Astrocyte of the spinal cord (primary cell): ENCODE measurements at regions not wholly inside any gene's neighbourhood (a gene's known extent, or its start where the extent isn't known, plus 50 kb on each side); places are given as distances from the start of the nearest gene placed in this dataset.

Experiments used
- DNase-seq: peaks from one replicate; pipeline ENCODE4 v3.0.0; 2011; ENCODE audit warnings: low read depth, low spot score
- H3K4me3 ChIP-seq: 2 replicates; pipeline ENCODE4 v1.5.1; 2011; ENCODE audit warnings: low read depth, mild to moderate bottlenecking, low read length, moderate library complexity
- in situ Hi-C: cut with HindIII; loops from 2 replicates; pipeline ENCODE4 v1.10.0; 2017; ENCODE audit warnings: low sequenced_read_pairs
- TF ChIP-seq, protein P1 (sequence below): IDR thresholded peaks from 2 replicates; pipeline ENCODE4 v1.5.1; 2012; ENCODE audit warnings: low read depth, mild to moderate bottlenecking, low read length, inconsistent platforms

DNA sequence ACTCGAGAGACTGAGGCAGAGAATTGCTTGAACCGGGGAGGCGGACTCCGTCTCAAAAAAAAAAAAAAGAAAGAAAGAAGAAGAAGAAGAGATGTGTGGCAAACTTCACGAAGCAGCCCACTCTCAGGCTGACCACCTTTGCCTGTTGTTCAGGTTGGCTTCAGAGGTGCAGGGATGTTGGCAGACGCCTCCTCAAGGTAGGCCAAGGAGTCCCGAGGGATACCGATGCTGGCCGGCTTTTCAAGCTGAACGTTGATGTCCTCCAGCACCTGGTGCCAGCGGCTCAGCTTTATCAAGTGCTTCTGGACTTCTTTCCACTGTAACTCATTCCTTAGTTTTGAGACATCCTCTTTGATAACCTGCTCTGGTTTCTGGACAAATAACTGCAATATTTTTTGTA lies 243.8 kb upstream of the ADGRL2 start:
- in situ Hi-C loops, result no loop called here
- no peak for DNase-seq
- no peak overlapping the region for H3K4me3 ChIP-seq
- TF ChIP-seq, protein P1, sequence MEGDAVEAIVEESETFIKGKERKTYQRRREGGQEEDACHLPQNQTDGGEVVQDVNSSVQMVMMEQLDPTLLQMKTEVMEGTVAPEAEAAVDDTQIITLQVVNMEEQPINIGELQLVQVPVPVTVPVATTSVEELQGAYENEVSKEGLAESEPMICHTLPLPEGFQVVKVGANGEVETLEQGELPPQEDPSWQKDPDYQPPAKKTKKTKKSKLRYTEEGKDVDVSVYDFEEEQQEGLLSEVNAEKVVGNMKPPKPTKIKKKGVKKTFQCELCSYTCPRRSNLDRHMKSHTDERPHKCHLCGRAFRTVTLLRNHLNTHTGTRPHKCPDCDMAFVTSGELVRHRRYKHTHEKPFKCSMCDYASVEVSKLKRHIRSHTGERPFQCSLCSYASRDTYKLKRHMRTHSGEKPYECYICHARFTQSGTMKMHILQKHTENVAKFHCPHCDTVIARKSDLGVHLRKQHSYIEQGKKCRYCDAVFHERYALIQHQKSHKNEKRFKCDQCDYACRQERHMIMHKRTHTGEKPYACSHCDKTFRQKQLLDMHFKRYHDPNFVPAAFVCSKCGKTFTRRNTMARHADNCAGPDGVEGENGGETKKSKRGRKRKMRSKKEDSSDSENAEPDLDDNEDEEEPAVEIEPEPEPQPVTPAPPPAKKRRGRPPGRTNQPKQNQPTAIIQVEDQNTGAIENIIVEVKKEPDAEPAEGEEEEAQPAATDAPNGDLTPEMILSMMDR, result no peak

DNA sequence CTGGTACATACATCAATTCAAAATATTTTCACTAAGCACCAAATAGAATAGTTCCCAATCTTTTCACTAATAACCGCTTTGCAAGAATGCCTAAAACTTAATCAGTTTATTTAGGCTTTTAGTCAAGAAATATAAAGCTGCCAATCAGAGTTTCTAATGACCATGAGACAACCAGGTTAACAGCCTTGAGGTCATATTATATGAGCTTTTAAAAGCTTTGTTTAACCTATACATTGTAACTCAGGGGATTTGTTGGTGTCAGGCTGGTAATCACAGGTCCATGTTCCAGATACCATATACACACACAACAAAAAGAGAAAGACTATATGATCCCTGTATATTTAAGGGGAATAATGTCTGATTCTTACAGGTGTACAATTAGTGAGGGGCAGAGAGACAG lies 246.2 kb upstream of the ADGRL2 start:
- no peak for DNase-seq
- TF ChIP-seq, protein P1, result no peak
- no peak overlapping the region for H3K4me3 ChIP-seq
- in situ Hi-C loops, result no loop called here

DNA sequence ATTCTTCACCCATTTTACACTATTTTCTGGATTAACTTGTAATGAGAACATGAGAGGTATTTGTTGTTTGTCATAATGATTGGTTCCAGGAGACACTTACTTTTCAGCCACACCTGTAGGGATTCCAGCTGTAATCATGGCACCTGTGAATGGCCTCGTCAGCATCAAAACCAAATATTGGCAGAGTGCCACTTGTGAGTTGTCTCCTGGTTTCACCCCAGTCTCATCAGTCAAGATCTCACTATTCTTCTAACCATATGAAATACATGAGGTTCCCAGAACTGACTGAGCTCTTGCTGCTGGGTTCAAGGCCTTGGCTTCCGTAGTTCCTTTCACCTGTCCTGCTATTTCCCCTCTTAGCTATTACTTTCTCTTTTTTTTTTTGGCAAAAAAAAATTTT lies 246.6 kb upstream of the ADGRL2 start:
- H3K4me3 ChIP-seq, result no peak overlapping the region
- DNase-seq, result no peak
- in situ Hi-C loops, result no loop called here
- TF ChIP-seq, protein P1, result no peak

DNA sequence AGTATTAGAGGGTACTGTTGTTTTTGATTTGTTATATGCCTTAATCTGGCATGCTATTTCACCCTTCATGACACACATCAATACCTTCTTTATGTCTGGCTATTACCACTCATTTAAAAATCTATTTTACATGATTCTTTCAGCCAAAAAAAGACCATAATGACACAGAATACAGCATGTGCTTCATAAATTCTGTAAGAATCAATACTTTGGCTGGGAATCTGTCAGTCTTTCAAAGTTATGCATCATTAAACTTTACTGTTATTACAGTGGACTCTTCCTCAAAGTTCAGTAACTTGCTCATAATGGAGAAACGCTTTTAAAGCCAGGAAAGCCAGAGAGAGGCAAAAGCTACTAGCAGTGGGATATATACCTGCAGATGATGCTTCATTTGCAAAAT lies 247.2 kb upstream of the ADGRL2 start:
- no peak for DNase-seq
- TF ChIP-seq, protein P1, result no peak
- H3K4me3 ChIP-seq, result no peak overlapping the region
- in situ Hi-C loops, result no loop called here

DNA sequence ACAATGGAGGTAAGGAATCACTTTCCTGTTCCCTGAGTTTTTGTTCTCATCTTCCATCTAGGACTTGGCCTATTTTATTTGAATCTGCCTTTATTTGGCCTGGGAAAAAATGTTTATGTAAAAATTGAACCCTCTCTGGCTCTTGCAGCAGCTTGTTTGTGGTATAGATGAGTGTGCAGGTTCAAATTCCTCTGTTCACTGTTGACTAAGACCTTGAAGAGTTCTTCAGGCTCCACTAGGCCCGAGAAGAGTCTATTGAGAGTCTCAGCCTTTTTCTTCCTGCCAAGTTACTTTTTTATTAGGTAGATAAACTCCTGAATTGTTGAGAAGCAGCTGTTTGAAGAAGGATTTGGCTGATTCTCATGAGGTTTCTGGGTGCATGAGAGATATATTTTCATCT lies 248.8 kb upstream of the ADGRL2 start:
- in situ Hi-C loops, result no loop called here
- no peak for DNase-seq
- no peak overlapping the region for H3K4me3 ChIP-seq
- TF ChIP-seq, protein P1, result no peak

DNA sequence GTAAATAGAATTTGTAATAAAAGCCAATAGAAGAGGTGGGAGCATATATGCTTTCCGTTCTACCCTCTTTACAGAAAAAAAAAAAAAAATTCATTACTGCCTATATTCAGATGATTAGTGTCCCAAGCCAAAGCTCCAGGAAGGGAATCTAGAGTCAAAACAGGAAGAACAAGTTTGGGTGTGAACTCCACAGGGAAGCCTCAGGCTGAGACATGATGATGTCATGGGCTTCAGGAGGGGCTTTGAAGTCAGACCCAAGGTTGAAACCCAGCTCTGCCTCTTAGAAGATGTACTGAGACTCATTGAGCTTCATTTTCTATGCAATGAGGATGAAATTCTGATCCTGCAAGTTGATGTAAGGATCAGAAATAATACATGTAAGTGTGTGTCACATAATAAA lies 250.0 kb upstream of the ADGRL2 start:
- TF ChIP-seq, protein P1, result no peak
- no peak for DNase-seq
- in situ Hi-C loops, result no loop called here
- H3K4me3 ChIP-seq, result no peak overlapping the region

DNA sequence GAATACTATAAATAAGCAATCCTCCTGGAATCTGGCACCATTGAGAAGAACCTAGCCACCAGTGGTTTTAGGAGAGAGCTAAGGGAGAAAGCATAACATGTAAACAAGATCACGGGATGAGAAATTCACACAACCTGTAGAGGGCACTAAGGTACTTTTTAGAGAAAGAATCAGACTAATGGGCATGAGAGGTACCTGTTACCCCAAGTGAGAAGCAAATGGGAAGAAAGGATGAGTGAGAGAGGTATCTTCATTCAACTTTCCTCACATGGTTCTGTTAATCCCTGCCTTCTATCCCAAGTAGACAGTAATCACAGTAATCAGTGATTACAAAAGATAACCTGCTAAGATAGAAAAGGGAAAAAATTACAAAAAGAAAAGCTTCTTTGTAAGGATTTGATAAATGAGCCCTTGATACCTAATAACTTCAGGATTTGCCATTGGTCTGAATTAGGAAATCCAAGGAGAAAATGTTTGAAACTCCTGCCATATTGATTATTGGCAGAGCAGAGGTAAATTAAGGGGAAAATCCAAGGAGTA lies 251.1 kb upstream of the ADGRL2 start:
- H3K4me3 ChIP-seq, result no peak overlapping the region
- DNase-seq, result peak; percentile 40
- TF ChIP-seq, protein P1, result peak; percentile 47
- in situ Hi-C loops, result no loop called here
